Stomach (tissue), 8 donors: ENCODE measurements at regions not wholly inside any gene's neighbourhood (a gene's known extent, or its start where the extent isn't known, plus 50 kb on each side); places are given as distances from the start of the nearest gene placed in this dataset.

Experiments
- DNase-seq, 2 donors: peaks; one replicate each; pipeline versions ENCODE4 v3.0.0 to v3.0.0-alpha.2; 2013 to 2019
- H3K27ac ChIP-seq, 5 donors: fragments of 200-600 bp in 4 of 5; sonication (generic) in 4 of 5; one replicate each; pipeline ENCODE4 v1.5.1; 2013 to 2019; ENCODE audit warnings: mild to moderate bottlenecking in 1 of 5, moderate library complexity in 1 of 5
- H3K27me3 ChIP-seq, 3 donors: fragments of 200-600 bp; sonication (generic); one replicate each; pipeline ENCODE4 v1.5.1; 2017 to 2019; ENCODE audit warnings: mixed run types in 1 of 3
- H3K36me3 ChIP-seq, 4 donors: fragments of 200-600 bp; sonication (generic); 1 replicate in 3 of 4; 2 replicates in 1 of 4; pipeline ENCODE4 v1.5.1; 2016 to 2019
- H3K4me1 ChIP-seq, 4 donors: fragments of 200-600 bp; sonication (generic); one replicate each; pipeline ENCODE4 v1.5.1; 2016 to 2019
- H3K4me3 ChIP-seq, 4 donors: fragments of 200-600 bp; sonication (generic) in 3 of 4; one replicate each; pipeline ENCODE4 v1.5.1; 2016 to 2019; ENCODE audit warnings: mild to moderate bottlenecking in 1 of 4
- H3K9me3 ChIP-seq, 4 donors: fragments of 200-600 bp; sonication (generic); one replicate each; pipeline ENCODE4 v1.5.1; 2016 to 2019
- CTCF ChIP-seq, 7 experiments: fragments of 450-650 bp in 4 of 7; fragments of 200-600 bp in 3 of 7; sonication (generic) in 3 of 7; IDR thresholded peaks; one replicate each; pipeline ENCODE4 v1.5.1; 2016 to 2019; ENCODE audit warnings: antibody characterized with exemption in 7 of 7, control low read depth in 2 of 7, mild to moderate bottlenecking in 1 of 7
- EP300 ChIP-seq: sonication (generic); formaldehyde crosslinking; IDR thresholded peaks from one replicate; pipeline ENCODE4 v1.6.1; 2017; ENCODE audit warnings: antibody characterized with exemption
- POLR2A ChIP-seq, 4 donors: fragments of 450-650 bp; IDR thresholded peaks; one replicate each; pipeline ENCODE4 v1.6.1; 2016; ENCODE audit warnings: antibody characterized with exemption in 4 of 4, control low read depth in 2 of 4, mild to moderate bottlenecking in 1 of 4, moderate library complexity in 1 of 4
- POLR2AphosphoS5 ChIP-seq, 3 donors: sonication (generic); formaldehyde crosslinking; IDR thresholded peaks; one replicate each; pipeline ENCODE4 v1.6.1; 2016; ENCODE audit warnings: antibody characterized with exemption in 3 of 3
- WGBS, 5 donors: extraction: QIAGEN DNeasy Blood & Tissue Kit in 3 of 5; methylation state at CpG; one replicate each; pipeline versions ENCODE4 v1.1.5 to v1.1.7; 2013 to 2018; 5-methylcytosine and 5-hydroxymethylcytosine counted together
- intact Hi-C: fragments of 100-400 bp; cut with DNase I; formaldehyde crosslinking; loops from one replicate; pipeline ENCODE4 v1.15.1; 2023; ENCODE audit warnings: low total_unique reads
- donor health status: healthy with polysubstance abuse.
- donor health status: Bipolar disorder and iron deficiency.
- donor health status: healthy.

DNA sequence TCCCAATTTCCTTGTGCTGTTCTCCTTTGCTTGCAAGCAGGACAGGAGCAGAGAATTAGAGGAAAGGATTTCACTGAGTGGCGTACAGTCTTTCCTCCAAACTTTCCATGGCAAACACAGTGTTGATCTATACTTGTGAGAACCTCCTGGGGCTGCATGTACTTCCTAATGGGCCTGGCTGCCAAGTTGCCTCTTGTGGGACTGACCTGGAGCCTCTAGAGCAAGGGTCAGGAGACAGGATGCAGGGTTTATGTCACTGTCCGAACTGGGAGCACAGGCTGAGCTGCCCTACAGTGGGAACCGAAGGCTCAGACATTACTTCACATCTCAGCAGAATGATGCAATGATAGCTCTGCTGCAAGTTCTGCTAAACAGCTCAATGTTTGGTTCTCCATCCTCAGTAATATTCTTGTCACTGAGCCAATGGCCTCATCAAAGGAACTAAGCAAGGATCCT, 102.3 kb downstream of the ENC1 start:
- TF ChIP-seq POLR2AphosphoS5 (IDR thresholded peaks at IDR 0.05) (peak in 2 of 3 donors; percentile 33 to 34), POLR2A (IDR thresholded peaks at IDR 0.05) (no peak), CTCF (IDR thresholded peaks at IDR 0.05) (no peak), EP300 (no peak)
- Histone ChIP-seq H3K36me3 (no peaks in the 10 kb centered on the region), H3K27me3 (no peaks in the 10 kb centered on the region), H3K4me3 (no peak overlapping the region), H3K27ac (peak overlapping the region in 2 of 5 donors; percentile 49 to 56), H3K4me1 (peaks cover 25 to 61% (median 35%) of the 10 kb centered on the region in 4 donors), H3K9me3 (peaks cover 0 to 20% (median 10%) of the 10 kb centered on the region in 4 donors)
- intact Hi-C loops = no loop called here
- WGBS, 5 donors = 29 to 54% (median 41%) methylated on average over 3 of the region's 3 CpGs
- peak in 1 of 2 donors; percentile 49 for DNase-seq

DNA sequence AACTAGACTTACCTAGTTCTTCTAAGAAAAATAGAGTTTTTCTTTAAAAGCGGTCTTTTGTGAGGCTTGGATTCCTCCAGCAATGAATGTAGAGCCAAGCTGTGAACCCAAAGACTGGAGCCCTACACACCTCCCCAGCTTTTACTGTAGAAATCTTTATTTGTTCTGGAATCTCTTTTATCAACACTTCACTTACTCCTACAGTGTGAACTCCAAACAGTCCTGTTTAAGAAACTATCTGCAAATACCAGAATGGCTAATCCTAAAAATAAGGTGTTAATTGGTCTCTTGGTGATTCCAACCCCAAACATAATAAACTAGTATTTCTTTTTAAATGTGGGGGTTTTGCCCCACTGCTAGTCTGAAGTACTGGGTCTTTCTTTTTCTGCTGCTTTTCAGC, 103.9 kb downstream of the ENC1 start:
- 34 to 80% (median 63%) methylated on average over 1 of the region's 1 CpG for WGBS, 5 donors
- intact Hi-C loops = no loop called here

DNA sequence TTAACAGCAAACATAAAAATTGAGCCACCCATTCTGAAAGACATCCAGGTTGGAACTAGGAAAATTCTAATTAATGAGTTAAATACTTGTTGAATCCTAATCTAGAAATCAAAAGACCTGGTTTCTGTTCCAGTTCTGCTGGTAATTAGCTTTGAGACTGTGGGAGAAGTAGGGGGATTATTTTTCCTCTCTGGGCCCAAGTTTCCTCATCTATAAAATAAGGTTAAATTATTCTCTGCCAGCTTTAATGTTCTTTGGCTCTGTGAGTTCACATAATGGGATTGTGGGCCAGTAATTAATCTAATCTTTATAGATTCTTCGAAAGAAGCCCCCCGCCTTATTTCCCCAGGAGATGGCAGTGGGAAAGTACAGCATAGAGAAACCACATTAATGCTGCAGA, 104.6 kb downstream of the ENC1 start:
- Histone ChIP-seq H3K4me1 (peaks cover 20 to 46% (median 29%) of the 10 kb centered on the region in 4 donors), H3K4me3 (no peak overlapping the region), H3K27ac (peak overlapping the region in 2 of 5 donors; percentile 0 to 56), H3K27me3 (no peaks in the 10 kb centered on the region), H3K9me3 (peaks cover 0 to 24% (median 12%) of the 10 kb centered on the region in 4 donors), H3K36me3 (no peaks in the 10 kb centered on the region)
- intact Hi-C loops = no loop called here
- 34 to 74% (median 56%) methylated on average over 2 of the region's 2 CpGs for WGBS, 5 donors
- DNase-seq = no peak
- TF ChIP-seq CTCF (IDR thresholded peaks at IDR 0.05) (no peak), POLR2AphosphoS5 (IDR thresholded peaks at IDR 0.05) (no peak), POLR2A (IDR thresholded peaks at IDR 0.05) (no peak)

More for the DNA sequence above, 103.9 kb downstream of the ENC1 start:
- TF ChIP-seq EP300 (no peak), POLR2AphosphoS5 (IDR thresholded peaks at IDR 0.05) (no peak), CTCF (IDR thresholded peaks at IDR 0.05) (no peak), POLR2A (IDR thresholded peaks at IDR 0.05) (no peak)
- Histone ChIP-seq H3K27me3 (no peaks in the 10 kb centered on the region), H3K27ac (peak overlapping the region in 2 of 5 donors; percentile 0 to 56), H3K4me3 (no peak overlapping the region), H3K9me3 (peaks cover 0 to 24% (median 12%) of the 10 kb centered on the region in 4 donors), H3K4me1 (peaks cover 23 to 52% (median 31%) of the 10 kb centered on the region in 4 donors), H3K36me3 (no peaks in the 10 kb centered on the region)
- DNase-seq = no peak

DNA sequence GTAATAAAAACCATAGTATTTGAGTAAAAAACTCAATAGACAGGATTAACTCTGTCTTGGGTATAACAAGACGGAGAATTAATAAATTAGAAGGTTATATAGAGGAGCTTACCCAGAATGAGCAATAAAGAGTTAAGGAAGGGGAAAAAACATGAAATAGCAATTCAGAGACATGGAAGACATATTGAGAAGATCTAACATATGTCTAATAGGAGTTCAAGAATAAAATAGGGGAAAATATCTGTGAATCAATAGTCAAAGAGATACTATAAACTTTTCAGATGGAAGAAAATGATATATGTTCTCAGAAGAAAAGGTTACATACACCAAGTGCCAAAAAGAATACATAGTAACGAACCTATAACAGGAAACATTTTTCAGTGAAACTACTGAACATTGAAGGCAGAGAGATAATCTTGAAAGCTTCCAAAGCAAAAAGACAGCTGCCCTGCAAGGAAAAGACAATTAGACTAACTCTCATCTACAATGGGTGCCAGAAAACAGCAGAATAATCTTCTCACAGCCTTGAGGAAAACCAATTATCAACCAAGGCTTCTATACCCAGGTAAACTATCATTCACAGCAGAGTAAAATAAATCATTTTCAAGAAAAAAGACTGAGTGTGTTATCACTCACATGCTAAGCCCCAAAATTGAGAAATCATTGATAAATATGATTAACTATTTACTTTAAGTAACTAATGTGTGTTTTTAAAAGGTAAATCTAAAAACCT, 106.0 kb downstream of the ENC1 start:
- DNase-seq = no peak
- intact Hi-C loops = no loop called here
- no peak overlapping the region for H3K4me3 ChIP-seq
- TF ChIP-seq EP300 (no peak), CTCF (IDR thresholded peaks at IDR 0.05) (no peak), POLR2AphosphoS5 (IDR thresholded peaks at IDR 0.05) (no peak), POLR2A (IDR thresholded peaks at IDR 0.05) (no peak)
- 90 to 95% (median 93%) methylated on average over 2 of the region's 2 CpGs for WGBS, 5 donors
- no peaks in the 10 kb centered on the region for H3K27me3 ChIP-seq
- peaks cover 17 to 39% (median 22%) of the 10 kb centered on the region in 4 donors for H3K4me1 ChIP-seq
- H3K27ac ChIP-seq = no peak overlapping the region
- peaks cover 0 to 24% (median 12%) of the 10 kb centered on the region in 4 donors for H3K9me3 ChIP-seq
- no peaks in the 10 kb centered on the region for H3K36me3 ChIP-seq
